H9 (cell line): ENCODE measurements at regions not wholly inside any gene's neighbourhood (a gene's known extent, or its start where the extent isn't known, plus 50 kb on each side); places are given as distances from the start of the nearest gene placed in this dataset.

Experiments used
- DNase-seq: peaks from one replicate; pipeline ENCODE4 v3.0.0-alpha.2; 2017
- H2AFZ ChIP-seq: one replicate; pipeline ENCODE4 v1.6.1; 2013; ENCODE audit warnings: mild to moderate bottlenecking, low read length, control low read depth, moderate library complexity
- H2AK5ac ChIP-seq: 2 replicates; pipeline ENCODE4 v1.6.1; 2013; ENCODE audit warnings: low read length, control low read depth, mixed read lengths; ENCODE audit not compliant: insufficient read length
- H2BK120ac ChIP-seq: one replicate; pipeline ENCODE4 v1.6.1; 2013; ENCODE audit warnings: low read depth, mild to moderate bottlenecking, low read length, control low read depth, inconsistent platforms; ENCODE audit not compliant: poor library complexity, severe bottlenecking
- H2BK12ac ChIP-seq: 2 replicates; pipeline ENCODE4 v1.6.1; 2013; ENCODE audit warnings: low read length, control low read depth, mixed read lengths, low read depth; ENCODE audit not compliant: insufficient read length
- H2BK15ac ChIP-seq: 2 replicates; pipeline ENCODE4 v1.6.1; 2013; ENCODE audit warnings: low read depth, low read length, control low read depth
- H2BK20ac ChIP-seq: one replicate; pipeline ENCODE4 v1.6.1; 2013; ENCODE audit warnings: low read depth, mild to moderate bottlenecking, low read length, control low read depth, inconsistent platforms; ENCODE audit not compliant: poor library complexity, severe bottlenecking
- H2BK5ac ChIP-seq: 2 replicates; pipeline ENCODE4 v1.6.1; 2013; ENCODE audit warnings: low read length, control low read depth, mixed read lengths; ENCODE audit not compliant: insufficient read length
- H3K14ac ChIP-seq: 2 replicates; pipeline ENCODE4 v1.6.1; 2013; ENCODE audit warnings: low read length, control low read depth; ENCODE audit not compliant: insufficient read depth
- H3K18ac ChIP-seq: 2 replicates; pipeline ENCODE4 v1.6.1; 2013; ENCODE audit warnings: low read depth, mild to moderate bottlenecking, mixed read lengths, low read length, control low read depth; ENCODE audit not compliant: insufficient read length
- H3K23ac ChIP-seq: 2 replicates; pipeline ENCODE4 v1.6.1; 2013; ENCODE audit warnings: low read length, control low read depth, mixed read lengths, low read depth; ENCODE audit not compliant: insufficient read length
- H3K23me2 ChIP-seq: 2 replicates; pipeline ENCODE4 v1.6.1; 2013; ENCODE audit warnings: low read depth, mild to moderate bottlenecking, mixed read lengths, low read length, control low read depth; ENCODE audit not compliant: insufficient read length, poor library complexity, severe bottlenecking
- H3K27ac ChIP-seq: 2 replicates; pipeline ENCODE4 v1.5.1; 2013; ENCODE audit warnings: low read length, control low read depth, mixed read lengths, low read depth; ENCODE audit not compliant: insufficient read length
- H3K27me3 ChIP-seq: 2 replicates; pipeline ENCODE4 v1.6.1; 2013; ENCODE audit warnings: low read length, control low read depth, inconsistent platforms; ENCODE audit not compliant: insufficient read depth
- H3K4ac ChIP-seq: 2 replicates; pipeline ENCODE4 v1.6.1; 2013; ENCODE audit warnings: low read depth, mild to moderate bottlenecking, control low read depth, inconsistent platforms, low read length, moderate library complexity
- H3K4me1 ChIP-seq: 2 replicates; pipeline ENCODE4 v1.6.1; 2013; ENCODE audit warnings: low read length, control low read depth, inconsistent platforms; ENCODE audit not compliant: insufficient read depth
- H3K4me2 ChIP-seq: 2 replicates; pipeline ENCODE4 v1.6.1; 2013; ENCODE audit warnings: low read length, control low read depth, mixed read lengths; ENCODE audit not compliant: insufficient read length, insufficient read depth
- H3K56ac ChIP-seq: 2 replicates; pipeline ENCODE4 v1.6.1; 2013; ENCODE audit warnings: low read depth, mild to moderate bottlenecking, mixed read lengths, low read length, control low read depth; ENCODE audit not compliant: insufficient read length
- H3K79me1 ChIP-seq: 2 replicates; pipeline ENCODE4 v1.6.1; 2013; ENCODE audit warnings: low read depth, mild to moderate bottlenecking, moderate library complexity, low read length, control low read depth, inconsistent platforms; ENCODE audit not compliant: insufficient read depth, poor library complexity, severe bottlenecking
- H3K79me2 ChIP-seq: 2 replicates; pipeline ENCODE4 v1.6.1; 2013; ENCODE audit warnings: low read length, control low read depth, inconsistent platforms; ENCODE audit not compliant: insufficient read depth
- H3K9ac ChIP-seq: 2 replicates; pipeline ENCODE4 v1.6.1; 2013; ENCODE audit warnings: low read length, control low read depth, mixed read lengths; ENCODE audit not compliant: insufficient read length; ENCODE audit errors: extremely low read depth
- H3K9me3 ChIP-seq: one replicate; pipeline ENCODE4 v1.6.1; 2013; ENCODE audit warnings: low read depth, low read length, inconsistent platforms; ENCODE audit not compliant: control insufficient read depth
- H3T11ph ChIP-seq: one replicate; pipeline ENCODE4 v1.6.1; 2013; ENCODE audit warnings: mild to moderate bottlenecking, low read length, control low read depth, inconsistent platforms
- H4K20me1 ChIP-seq: one replicate; pipeline ENCODE4 v1.6.1; 2013; ENCODE audit not compliant: control insufficient read depth, insufficient read length, insufficient read depth
- H4K5ac ChIP-seq: 2 replicates; pipeline ENCODE4 v1.6.1; 2013; ENCODE audit warnings: low read depth, mild to moderate bottlenecking, mixed read lengths, low read length, control low read depth; ENCODE audit not compliant: insufficient read length
- H4K8ac ChIP-seq: replicated peaks from 2 replicates; pipeline ENCODE4 v1.6.1; 2013; ENCODE audit warnings: low read length, control low read depth, mixed read lengths, low read depth; ENCODE audit not compliant: insufficient read length
- H4K91ac ChIP-seq: 2 replicates; pipeline ENCODE4 v1.6.1; 2013; ENCODE audit warnings: low read depth, mild to moderate bottlenecking, moderate library complexity, mixed read lengths, low read length, control low read depth; ENCODE audit not compliant: insufficient read length
- H3K27ac Mint-ChIP-seq, 3 experiments: 2 replicates in 2 of 3; 3 replicates in 1 of 3; pipeline ENCODE4 v1.8.0; 2020 to 2021; ENCODE audit warnings: mixed read lengths in 3 of 3, mild to moderate bottlenecking in 1 of 3, moderate library complexity in 1 of 3
- H3K27me3 Mint-ChIP-seq: 2 replicates; pipeline ENCODE4 v1.8.0; 2021; ENCODE audit warnings: low read depth, mild to moderate bottlenecking, moderate library complexity, mixed read lengths
- H3K36me3 Mint-ChIP-seq, 3 experiments: 2 replicates in 2 of 3; 3 replicates in 1 of 3; pipeline ENCODE4 v1.8.0; 2020 to 2021; ENCODE audit warnings: low read depth in 3 of 3, mixed read lengths in 3 of 3; ENCODE audit not compliant: insufficient read depth in 1 of 3
- H3K4me1 Mint-ChIP-seq, 2 experiments: 2 replicates each; pipeline ENCODE4 v1.8.0; 2020; ENCODE audit warnings: mixed read lengths in 2 of 2
- H3K4me3 Mint-ChIP-seq, 2 experiments: 2 replicates in 1 of 2; 3 replicates in 1 of 2; pipeline ENCODE4 v1.8.0; 2020 to 2021; ENCODE audit warnings: mild to moderate bottlenecking in 2 of 2, mixed read lengths in 2 of 2, moderate library complexity in 1 of 2
- H3K9me3 Mint-ChIP-seq, 2 experiments: 2 replicates in 1 of 2; 3 replicates in 1 of 2; pipeline ENCODE4 v1.8.0; 2020; ENCODE audit warnings: mild to moderate bottlenecking in 2 of 2, mixed read lengths in 2 of 2, moderate library complexity in 1 of 2
- WGBS: extraction: QIAGEN DNeasy Blood & Tissue Kit; methylation state at CpG from one replicate; pipeline ENCODE4 v1.1.7; 2013; ENCODE audit warnings: missing lambda C conversion rate, low lambda C conversion rate, mixed read lengths; ENCODE audit not compliant: insufficient read length; ENCODE audit errors: extremely low coverage; 5-methylcytosine and 5-hydroxymethylcytosine counted together
- TF ChIP-seq, protein P1 (sequence below): fragments of 200-600 bp; sonication (generic); conservative IDR thresholded peaks from 3 replicates; pipeline ENCODE4 v1.8.0; 2021; ENCODE audit warnings: antibody characterized with exemption, mild to moderate bottlenecking

GRCh38 chr5:3451961-3452360 is 143.7 kb upstream of the IRX1 start:
- H4K20me1 ChIP-seq = no peaks in the 10 kb centered on the region
- H3K4ac ChIP-seq = no peak overlapping the region
- H3K79me2 ChIP-seq = no peaks in the 10 kb centered on the region
- TF ChIP-seq, protein P1, sequence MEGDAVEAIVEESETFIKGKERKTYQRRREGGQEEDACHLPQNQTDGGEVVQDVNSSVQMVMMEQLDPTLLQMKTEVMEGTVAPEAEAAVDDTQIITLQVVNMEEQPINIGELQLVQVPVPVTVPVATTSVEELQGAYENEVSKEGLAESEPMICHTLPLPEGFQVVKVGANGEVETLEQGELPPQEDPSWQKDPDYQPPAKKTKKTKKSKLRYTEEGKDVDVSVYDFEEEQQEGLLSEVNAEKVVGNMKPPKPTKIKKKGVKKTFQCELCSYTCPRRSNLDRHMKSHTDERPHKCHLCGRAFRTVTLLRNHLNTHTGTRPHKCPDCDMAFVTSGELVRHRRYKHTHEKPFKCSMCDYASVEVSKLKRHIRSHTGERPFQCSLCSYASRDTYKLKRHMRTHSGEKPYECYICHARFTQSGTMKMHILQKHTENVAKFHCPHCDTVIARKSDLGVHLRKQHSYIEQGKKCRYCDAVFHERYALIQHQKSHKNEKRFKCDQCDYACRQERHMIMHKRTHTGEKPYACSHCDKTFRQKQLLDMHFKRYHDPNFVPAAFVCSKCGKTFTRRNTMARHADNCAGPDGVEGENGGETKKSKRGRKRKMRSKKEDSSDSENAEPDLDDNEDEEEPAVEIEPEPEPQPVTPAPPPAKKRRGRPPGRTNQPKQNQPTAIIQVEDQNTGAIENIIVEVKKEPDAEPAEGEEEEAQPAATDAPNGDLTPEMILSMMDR = no peak
- H3T11ph ChIP-seq = no peak overlapping the region
- no peak overlapping the region for H3K27ac Mint-ChIP-seq
- no peaks in the 10 kb centered on the region; a peak in 1 of 7 replicates for H3K36me3 Mint-ChIP-seq
- H3K27me3 Mint-ChIP-seq = peaks cover 3% of the 10 kb centered on the region
- H2BK5ac ChIP-seq = no peak overlapping the region
- H3K14ac ChIP-seq = no peak overlapping the region
- H4K5ac ChIP-seq = no peak overlapping the region
- H2BK120ac ChIP-seq = no peak overlapping the region
- H2BK12ac ChIP-seq = no peak overlapping the region
- H3K79me1 ChIP-seq = no peaks in the 10 kb centered on the region
- peaks cover 0 to 4% of the 10 kb centered on the region in 2 experiments; a peak in 1 of 4 replicates for H3K4me1 Mint-ChIP-seq
- WGBS = no CpG with 5 or more reads among the region's 10 CpGs
- no peak overlapping the region for H2AK5ac ChIP-seq
- H3K9me3 Mint-ChIP-seq = peaks cover 0 to 6% of the 10 kb centered on the region in 2 experiments; a peak in 1 of 5 replicates
- H3K4me3 Mint-ChIP-seq = no peak overlapping the region
- H3K18ac ChIP-seq = no peak overlapping the region
- H3K27ac ChIP-seq = no peak overlapping the region
- no peak overlapping the region for H3K9ac ChIP-seq
- no peak overlapping the region for H2BK20ac ChIP-seq
- no peak overlapping the region for H2BK15ac ChIP-seq
- H3K27me3 ChIP-seq = no peaks in the 10 kb centered on the region
- no peak overlapping the region for H4K91ac ChIP-seq
- no peak overlapping the region for H4K8ac ChIP-seq
- no peak overlapping the region for H2AFZ ChIP-seq
- no peaks in the 10 kb centered on the region for H3K4me1 ChIP-seq
- no peaks in the 10 kb centered on the region for H3K9me3 ChIP-seq
- no peak for DNase-seq
- H3K4me2 ChIP-seq = no peak overlapping the region
- no peak overlapping the region for H3K23ac ChIP-seq
- H3K56ac ChIP-seq = no peak overlapping the region
- H3K23me2 ChIP-seq = no peaks in the 10 kb centered on the region
